Endothelial cell of umbilical vein (primary cell): ENCODE measurements at regions not wholly inside any gene's neighbourhood (a gene's known extent, or its start where the extent isn't known, plus 50 kb on each side); places are given as distances from the start of the nearest gene placed in this dataset.

Source experiments
- BruUV-seq: library from RNA; stranded (reverse); fragments of 400-500 nt; replicated peaks from 2 replicates; lab custom pipeline; 2021; lab: Mats Ljungman, UMichigan
- CTCF ChIA-PET: fragments of 300-600, 350-600 bp; sonication (Branson Sonifier 250); formaldehyde crosslinking; loops from one replicate; lab custom pipeline; 2021; ENCODE audit warnings: antibody characterized with exemption, inconsistent platforms; lab: Charles Lee
- POLR2A ChIA-PET: fragments of 300-600, 350-600 bp; sonication (Branson Sonifier 250); formaldehyde crosslinking; loops from one replicate; lab custom pipeline; 2021; ENCODE audit warnings: antibody characterized with exemption, inconsistent platforms; lab: Charles Lee
- DNase-seq: peaks from one replicate; pipeline ENCODE4 v3.0.0-alpha.2; 2011; ENCODE audit warnings: low read depth, low spot score
- FAIRE-seq: peaks from 2 replicates; lab custom pipeline; 2011; peaks lifted over from hg19 to GRCh38; lab: Jason Lieb, UNC
- H2AFZ ChIP-seq: 2 replicates; pipeline ENCODE4 v1.6.0; 2012; ENCODE audit warnings: low read depth, low read length, control low read depth, inconsistent platforms
- H3K27ac ChIP-seq: 2 replicates; pipeline ENCODE4 v1.5.1; 2011; ENCODE audit warnings: low read depth, mild to moderate bottlenecking, control low read depth, low read length, moderate library complexity; ENCODE audit not compliant: insufficient read depth
- H3K27me3 ChIP-seq, 2 experiments: 2 replicates each; pipeline versions ENCODE4 v1.6.0 to v1.6.1; 2011; ENCODE audit warnings: low read length in 2 of 2, mixed read lengths in 1 of 2; ENCODE audit not compliant: control insufficient read depth in 2 of 2, insufficient read depth in 2 of 2
- H3K36me3 ChIP-seq, 2 experiments: 2 replicates in 1 of 2; 3 replicates in 1 of 2; pipeline ENCODE4 v1.5.1; 2011; ENCODE audit warnings: low read length in 2 of 2, mild to moderate bottlenecking in 1 of 2, moderate library complexity in 1 of 2; ENCODE audit not compliant: control insufficient read depth in 2 of 2, insufficient read depth in 2 of 2; ENCODE audit errors: extremely low read depth in 1 of 2
- H3K4me1 ChIP-seq: 3 replicates; pipeline ENCODE4 v1.5.1; 2011; ENCODE audit warnings: mild to moderate bottlenecking, low read length; ENCODE audit not compliant: control insufficient read depth, insufficient read depth; ENCODE audit errors: extremely low read depth
- H3K4me2 ChIP-seq: 2 replicates; pipeline ENCODE4 v1.6.1; 2011; ENCODE audit warnings: low read length, control low read depth, mixed read lengths; ENCODE audit not compliant: insufficient read depth
- H3K4me3 ChIP-seq, 3 experiments: fragments of 200-600 bp in 1 of 3; sonication (generic), shearing (Covaris generic) in 1 of 3; replicated peaks in 1 of 3; 2 replicates each; pipeline ENCODE4 v1.5.1; 2011 to 2016; ENCODE audit warnings: control low read depth in 3 of 3, low read length in 3 of 3, mild to moderate bottlenecking in 2 of 3, inconsistent platforms in 1 of 3, low read depth in 1 of 3, moderate library complexity in 1 of 3; ENCODE audit not compliant: insufficient read depth in 1 of 3
- H3K79me2 ChIP-seq: 2 replicates; pipeline ENCODE4 v1.6.0; 2012; ENCODE audit warnings: low read length, inconsistent platforms; ENCODE audit not compliant: control insufficient read depth, insufficient read depth
- H3K9ac ChIP-seq: replicated peaks from 2 replicates; pipeline ENCODE3; 2011; ENCODE audit warnings: low read length, control low read depth; ENCODE audit not compliant: insufficient read depth; ENCODE audit errors: extremely low read depth
- H3K9me1 ChIP-seq: replicated peaks from 3 replicates; pipeline ENCODE4 v1.6.0; 2011; ENCODE audit warnings: mild to moderate bottlenecking, low read length; ENCODE audit not compliant: control insufficient read depth, insufficient read depth; ENCODE audit errors: extremely low read depth
- H3K9me3 ChIP-seq: replicated peaks from 2 replicates; pipeline ENCODE4 v1.5.1; 2012; ENCODE audit warnings: low read length, inconsistent platforms; ENCODE audit not compliant: control insufficient read depth, insufficient read depth
- H4K20me1 ChIP-seq: replicated peaks from 2 replicates; pipeline ENCODE3; 2011; ENCODE audit warnings: mild to moderate bottlenecking, low read length; ENCODE audit not compliant: control insufficient read depth, insufficient read depth; ENCODE audit errors: extremely low read depth
- CTCF ChIP-seq, 2 donors: IDR thresholded peaks; 1 replicate in 1 of 2; 2 replicates in 1 of 2; pipeline ENCODE4 v1.5.1; 2011; ENCODE audit warnings: low read length in 2 of 2, mild to moderate bottlenecking in 2 of 2, moderate library complexity in 2 of 2, control low read depth in 1 of 2, inconsistent platforms in 1 of 2, low read depth in 1 of 2; ENCODE audit not compliant: insufficient read depth in 1 of 2; ENCODE audit errors: extremely low read depth in 1 of 2
- EZH2 ChIP-seq: IDR thresholded peaks from 2 replicates; pipeline ENCODE4 v1.6.1; 2012; ENCODE audit warnings: borderline replicate concordance, low read depth, mild to moderate bottlenecking, moderate library complexity, low read length, inconsistent platforms; ENCODE audit not compliant: severe bottlenecking
- FOS ChIP-seq: IDR thresholded peaks from 2 replicates; pipeline ENCODE4 v1.6.1; 2011; ENCODE audit warnings: mild to moderate bottlenecking, low read length, moderate library complexity, borderline replicate concordance; ENCODE audit not compliant: insufficient read depth
- GATA2 ChIP-seq: IDR thresholded peaks from 2 replicates; pipeline ENCODE4 v1.7.0; 2011; ENCODE audit warnings: low read depth, mild to moderate bottlenecking, moderate library complexity, mixed read lengths, low read length; ENCODE audit not compliant: insufficient read length, insufficient read depth
- JUN ChIP-seq: IDR thresholded peaks from 2 replicates; pipeline ENCODE4 v1.6.1; 2011; ENCODE audit warnings: borderline replicate concordance, low read depth; ENCODE audit not compliant: insufficient read length, insufficient read depth
- MAX ChIP-seq: IDR thresholded peaks from 2 replicates; pipeline ENCODE4 v1.6.1; 2011; ENCODE audit not compliant: insufficient read depth, insufficient read length
- POLR2A ChIP-seq: IDR thresholded peaks from 2 replicates; pipeline ENCODE4 v1.6.1; 2012; ENCODE audit warnings: low read depth, mild to moderate bottlenecking, control low read depth, low read length
- POLR2AphosphoS5 ChIP-seq: IDR thresholded peaks from 2 replicates; pipeline ENCODE4 v1.6.1; 2012; ENCODE audit warnings: low read depth, mild to moderate bottlenecking, control low read depth, low read length, moderate library complexity; ENCODE audit not compliant: insufficient read depth
- dilution Hi-C: fragments of 300-500 bp; cut with MboI; formaldehyde crosslinking; loops from one replicate; pipeline ENCODE4 v1.15.0; 2019; ENCODE audit warnings: low sequenced_read_pairs; ENCODE audit not compliant: extremely low pct_ligation_motif_present
- intact Hi-C: fragments of 100-400 bp; cut with micrococcal nuclease; formaldehyde crosslinking; loops from one replicate; pipeline ENCODE4 v1.10.0; 2022

GRCh38 chr6:147726342-147726741 lies 217.9 kb downstream of the SAMD5 start:
- no peak for DNase-seq
- ChIA-PET POLR2A (no interaction called here), CTCF (no interaction called here)
- intact Hi-C loops (no loop called here), dilution Hi-C loops (no loop called here)
- H3K9ac ChIP-seq, result no peak overlapping the region
- H4K20me1 ChIP-seq, result no peaks in the 10 kb centered on the region
- H3K27ac ChIP-seq, result no peak overlapping the region
- no TSS peak for BruUV-seq
- no peak overlapping the region for H3K4me3 ChIP-seq
- H3K4me2 ChIP-seq, result no peak overlapping the region
- no peaks in the 10 kb centered on the region for H3K9me1 ChIP-seq
- TF ChIP-seq JUN (no peak), POLR2A (no peak), CTCF (IDR thresholded peaks at IDR 0.05; ENCODE audit: extremely low read depth in 1 of 2, insufficient read depth in 1 of 2, low read depth in 1 of 2, low read length in 2 of 2) (no peak), POLR2AphosphoS5 (no peak), EZH2 (no peak), MAX (no peak), GATA2 (no peak), FOS (no peak)
- H3K9me3 ChIP-seq, result no peaks in the 10 kb centered on the region
- no peak overlapping the region for H2AFZ ChIP-seq
- no peak for FAIRE-seq
- no peaks in the 10 kb centered on the region for H3K27me3 ChIP-seq
- no peaks in the 10 kb centered on the region for H3K4me1 ChIP-seq
- H3K79me2 ChIP-seq, result no peaks in the 10 kb centered on the region
- H3K36me3 ChIP-seq, result no peaks in the 10 kb centered on the region
